H1 (cell line): ENCODE measurements at regions not wholly inside any gene's neighbourhood (a gene's known extent, or its start where the extent isn't known, plus 50 kb on each side); places are given as distances from the start of the nearest gene placed in this dataset.

Experiments used
- CTCF ChIA-PET: fragments of 300-600 bp; sonication (Branson Sonifier 250); formaldehyde crosslinking; loops from one replicate; lab custom pipeline; 2021; ENCODE audit not compliant: partially characterized antibody; lab: Charles Lee
- POLR2A ChIA-PET: fragments of 300-600 bp; sonication (Branson Sonifier 250); formaldehyde crosslinking; loops from one replicate; lab custom pipeline; 2021; ENCODE audit warnings: inconsistent platforms; ENCODE audit not compliant: partially characterized antibody; lab: Charles Lee
- DNase-seq, 2 experiments: peaks; one replicate each; pipeline versions ENCODE4 v3.0.0 to v3.0.0-alpha.2; 2010 to 2022; ENCODE audit warnings: low spot score in 2 of 2, low read depth in 1 of 2, mixed read lengths in 1 of 2
- FAIRE-seq: peaks from 2 replicates; lab custom pipeline; 2011; peaks lifted over from hg19 to GRCh38; lab: Jason Lieb, UNC
- H2AFZ ChIP-seq: 2 replicates; pipeline ENCODE4 v1.8.1; 2012; ENCODE audit warnings: low read length, inconsistent platforms
- H2AK5ac ChIP-seq: 2 replicates; pipeline ENCODE4 v1.6.1; 2013; ENCODE audit warnings: low read depth, low read length
- H2BK120ac ChIP-seq: replicated peaks from 2 replicates; pipeline ENCODE3; 2013; ENCODE audit warnings: low read depth, low read length, inconsistent platforms
- H2BK12ac ChIP-seq: 2 replicates; pipeline ENCODE4 v1.6.1; 2013; ENCODE audit warnings: low read depth, low read length
- H2BK15ac ChIP-seq: 2 replicates; pipeline ENCODE4 v1.6.1; 2013; ENCODE audit warnings: low read length
- H2BK20ac ChIP-seq: 2 replicates; pipeline ENCODE4 v1.6.1; 2013; ENCODE audit warnings: low read length
- H2BK5ac ChIP-seq: 2 replicates; pipeline ENCODE4 v1.6.1; 2013; ENCODE audit warnings: low read depth, low read length
- H3K14ac ChIP-seq: 2 replicates; pipeline ENCODE4 v1.6.1; 2013; ENCODE audit warnings: inconsistent platforms; ENCODE audit not compliant: insufficient read length
- H3K18ac ChIP-seq: 2 replicates; pipeline ENCODE4 v1.6.1; 2013; ENCODE audit warnings: low read length; ENCODE audit errors: extremely low read depth
- H3K23ac ChIP-seq: 2 replicates; pipeline ENCODE4 v1.6.1; 2013; ENCODE audit warnings: inconsistent platforms; ENCODE audit not compliant: insufficient read length
- H3K23me2 ChIP-seq: 2 replicates; pipeline ENCODE4 v1.6.1; 2013; ENCODE audit warnings: low read depth, low read length
- H3K27ac ChIP-seq: 2 replicates; pipeline ENCODE4 v1.6.1; 2011; ENCODE audit warnings: low read depth, low read length, inconsistent platforms
- H3K27me3 ChIP-seq, 4 experiments: replicated peaks in 1 of 4; 1 replicate in 1 of 4; 2 replicates in 3 of 4; pipeline versions ENCODE4 v1.6.1 to v1.8.1; 2011 to 2013; ENCODE audit warnings: low read length in 3 of 4, mild to moderate bottlenecking in 3 of 4, inconsistent platforms in 2 of 4, mixed read lengths in 2 of 4, moderate library complexity in 1 of 4; ENCODE audit not compliant: control insufficient read depth in 3 of 4, insufficient read depth in 3 of 4; ENCODE audit errors: extremely low read depth in 1 of 4
- H3K36me3 ChIP-seq, 4 experiments: 2 replicates each; pipeline versions ENCODE4 v1.6.1 to v1.8.1; 2011 to 2013; ENCODE audit warnings: mild to moderate bottlenecking in 4 of 4, low read length in 3 of 4, moderate library complexity in 2 of 4, control low read depth in 1 of 4, inconsistent platforms in 1 of 4; ENCODE audit not compliant: insufficient read depth in 4 of 4, control insufficient read depth in 2 of 4
- H3K4ac ChIP-seq: replicated peaks from 2 replicates; pipeline ENCODE3; 2013; ENCODE audit warnings: low read length, low read depth, mixed read lengths, inconsistent platforms; ENCODE audit not compliant: insufficient read length
- H3K4me1 ChIP-seq, 4 experiments: replicated peaks in 1 of 4; 1 replicate in 1 of 4; 2 replicates in 3 of 4; pipeline versions ENCODE4 v1.6.1 to v1.8.1; 2011 to 2013; ENCODE audit warnings: low read length in 3 of 4, inconsistent platforms in 2 of 4, mixed read lengths in 1 of 4; ENCODE audit not compliant: insufficient read depth in 4 of 4, control insufficient read depth in 3 of 4
- H3K4me2 ChIP-seq, 2 experiments: 2 replicates each; pipeline versions ENCODE4 v1.6.1 to v1.8.1; 2011 to 2013; ENCODE audit warnings: low read depth in 2 of 2, low read length in 2 of 2, control low read depth in 1 of 2, inconsistent platforms in 1 of 2, mild to moderate bottlenecking in 1 of 2; ENCODE audit not compliant: insufficient read depth in 1 of 2
- H3K4me3 ChIP-seq, 4 experiments: fragments of 200-600, 300-600 bp in 1 of 4; sonication (generic), shearing (Covaris generic), sonication (Bioruptor Twin) in 1 of 4; 2 replicates each; pipeline versions ENCODE4 v1.5.1 to v1.8.1; 2011 to 2016; ENCODE audit warnings: low read length in 4 of 4, low read depth in 3 of 4, control low read depth in 2 of 4, inconsistent platforms in 2 of 4, mild to moderate bottlenecking in 2 of 4, mixed read lengths in 1 of 4, moderate library complexity in 1 of 4; ENCODE audit not compliant: insufficient read depth in 2 of 4; ENCODE audit errors: extremely low read depth in 1 of 4
- H3K56ac ChIP-seq: replicated peaks from 2 replicates; pipeline ENCODE3; 2013; ENCODE audit warnings: low read depth, mild to moderate bottlenecking, mixed read lengths, low read length, inconsistent platforms; ENCODE audit not compliant: insufficient read length
- H3K79me1 ChIP-seq: 2 replicates; pipeline ENCODE4 v1.6.1; 2013; ENCODE audit warnings: low read depth, low read length, control low read depth
- H3K79me2 ChIP-seq, 2 experiments: 2 replicates each; pipeline versions ENCODE4 v1.6.1 to v1.8.1; 2012 to 2013; ENCODE audit warnings: low read length in 2 of 2, mild to moderate bottlenecking in 2 of 2, inconsistent platforms in 1 of 2; ENCODE audit not compliant: insufficient read depth in 2 of 2, control insufficient read depth in 1 of 2
- H3K9ac ChIP-seq, 4 experiments: replicated peaks in 1 of 4; 1 replicate in 1 of 4; 2 replicates in 3 of 4; pipeline versions ENCODE4 v1.6.1 to v1.8.1; 2011 to 2013; ENCODE audit warnings: low read depth in 3 of 4, low read length in 3 of 4, control low read depth in 2 of 4, mild to moderate bottlenecking in 2 of 4, moderate library complexity in 2 of 4, inconsistent platforms in 1 of 4; ENCODE audit errors: extremely low read depth in 1 of 4
- H3K9me3 ChIP-seq, 2 experiments: 2 replicates each; pipeline versions ENCODE4 v1.6.1 to v1.8.1; 2012 to 2013; ENCODE audit warnings: mild to moderate bottlenecking in 2 of 2, moderate library complexity in 2 of 2, control low read depth in 1 of 2, inconsistent platforms in 1 of 2, low read depth in 1 of 2, low read length in 1 of 2, mixed read lengths in 1 of 2; ENCODE audit not compliant: insufficient read depth in 2 of 2
- H4K20me1 ChIP-seq, 2 experiments: replicated peaks in 1 of 2; 2 replicates each; pipeline versions ENCODE3 to v1.8.1; 2011 to 2013; ENCODE audit warnings: inconsistent platforms in 2 of 2, low read length in 2 of 2, mild to moderate bottlenecking in 1 of 2; ENCODE audit not compliant: insufficient read depth in 2 of 2, control insufficient read depth in 1 of 2
- H4K5ac ChIP-seq: 2 replicates; pipeline ENCODE4 v1.6.1; 2013; ENCODE audit warnings: low read length, low read depth, mixed read lengths, inconsistent platforms; ENCODE audit not compliant: insufficient read length
- H4K8ac ChIP-seq: 2 replicates; pipeline ENCODE4 v1.8.0; 2013; ENCODE audit warnings: mild to moderate bottlenecking, moderate library complexity, low read length, inconsistent platforms; ENCODE audit not compliant: insufficient read depth; ENCODE audit errors: extremely low read depth
- H4K91ac ChIP-seq: replicated peaks from 2 replicates; pipeline ENCODE3; 2013; ENCODE audit warnings: low read length, mixed read lengths, inconsistent platforms; ENCODE audit not compliant: insufficient read length
- CBX5 ChIP-seq: fragments of 300-800, 300-1000 bp; sonication (generic); IDR thresholded peaks from 2 replicates; pipeline ENCODE4 v1.7.1; 2016; ENCODE audit warnings: antibody characterized with exemption, low read length, low read depth
- WGBS, 2 experiments: shearing (Covaris generic) in 1 of 2; methylation state at CpG; one replicate each; pipeline versions ENCODE4 v1.1.6 to v1.1.7; 2013 to 2015; ENCODE audit warnings: low lambda C conversion rate in 2 of 2, mixed read lengths in 2 of 2, inconsistent platforms in 1 of 2, low coverage in 1 of 2, missing lambda C conversion rate in 1 of 2; ENCODE audit not compliant: insufficient replicate concordance in 2 of 2, insufficient coverage in 1 of 2, insufficient read length in 1 of 2; ENCODE audit errors: extremely low coverage in 1 of 2, missing lambda C conversion rate in 1 of 2; 5-methylcytosine and 5-hydroxymethylcytosine counted together

DNA sequence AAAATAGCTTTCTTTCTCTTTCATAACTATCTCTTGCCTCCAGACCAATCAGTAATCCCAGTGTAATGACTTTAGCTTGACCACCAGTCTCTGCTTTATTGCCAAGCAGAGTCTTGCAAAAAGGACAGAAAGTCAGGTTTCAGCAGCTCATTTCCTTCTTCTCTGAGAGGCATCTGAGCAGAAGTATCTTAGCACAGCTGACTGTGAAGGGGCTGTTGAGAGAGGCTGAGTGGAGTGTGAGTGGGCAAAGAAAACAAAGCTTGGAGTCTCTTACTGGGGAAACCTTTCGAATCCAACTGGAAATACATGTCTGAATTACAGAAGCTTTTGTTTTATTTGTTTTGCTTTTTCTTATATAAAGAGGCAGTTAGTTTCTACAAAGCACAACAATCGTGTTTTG, 170.3 kb upstream of the IGFBP7 start:
- Histone ChIP-seq H3K4me1 (peaks cover 0 to 5% (median 2%) of the 10 kb centered on the region in 4 experiments; a peak in 2 of 7 replicates), H3K36me3 (no peaks in the 10 kb centered on the region), H4K91ac (no peak overlapping the region), H4K8ac (no peak overlapping the region), H3K9ac (no peak overlapping the region), H3K27me3 (no peaks in the 10 kb centered on the region; a peak in 1 of 7 replicates), H3K14ac (no peak overlapping the region), H3K4me3 (no peak overlapping the region), H2BK15ac (no peak overlapping the region), H3K79me1 (no peaks in the 10 kb centered on the region), H2AK5ac (no peak overlapping the region), H2BK20ac (no peak overlapping the region), H4K5ac (no peak overlapping the region), H3K56ac (no peak overlapping the region), H2BK5ac (no peak overlapping the region), H3K23ac (no peak overlapping the region), H2AFZ (no peak overlapping the region), H3K79me2 (no peaks in the 10 kb centered on the region), H4K20me1 (no peaks in the 10 kb centered on the region), H3K4me2 (no peak overlapping the region), H3K9me3 (no peaks in the 10 kb centered on the region), H3K4ac (no peak overlapping the region), H2BK12ac (no peak overlapping the region), H3K23me2 (no peaks in the 10 kb centered on the region), H3K27ac (no peak overlapping the region), H2BK120ac (no peak overlapping the region), H3K18ac (no peak overlapping the region; the same call in 1 of the 2 replicates)
- 95% methylated on average over 2 of the region's 2 CpGs; no CpG with 5 or more reads in 1 of the 2 experiments for WGBS, 2 experiments
- ChIA-PET CTCF (interaction anchor here (1.1 to 3.5 kb wide), 6 partner anchors 11 to 146 kb away, joined by 3 to 13 read pairs (median 4); no protein-coding TSS in a partner anchor), POLR2A (no interaction called here)
- DNase-seq (no peak), FAIRE-seq (no peak)
- no peak for TF ChIP-seq CBX5
